GM19239 (cell line): ENCODE measurements at regions not wholly inside any gene's neighbourhood (a gene's known extent, or its start where the extent isn't known, plus 50 kb on each side); places are given as distances from the start of the nearest gene placed in this dataset.
"Not testable (repeated sequence)": the region's sequence is repeated elsewhere in the genome, so short reads cannot be mapped to it uniquely, and the experiment has no call there.

Experiments used
- DNase-seq: peaks from one replicate; pipeline ENCODE4 v3.0.0; 2011; ENCODE audit warnings: low spot score; ENCODE audit not compliant: insufficient read length
- FAIRE-seq: peaks from 2 replicates; lab custom pipeline; 2011; peaks lifted over from hg19 to GRCh38; lab: Jason Lieb, UNC

DNA sequence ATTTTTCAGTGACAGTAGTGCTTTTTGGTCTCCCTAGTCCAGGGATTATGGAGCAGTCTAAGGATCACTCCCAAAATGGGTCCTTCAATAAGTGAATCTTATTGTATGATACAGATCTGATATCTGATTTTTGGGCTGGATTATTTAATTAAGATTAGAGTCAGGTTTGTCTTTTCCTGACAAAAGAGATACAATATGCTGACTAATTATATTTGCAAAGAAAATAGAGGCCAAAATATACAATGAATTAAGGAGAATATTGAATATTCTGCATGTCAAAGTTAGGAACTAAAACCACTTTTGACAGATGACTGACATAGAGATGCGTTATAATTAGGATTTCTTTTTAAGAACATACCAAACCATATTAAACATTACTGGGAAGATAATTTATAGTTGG is 175.2 kb downstream of the FOXG1 start:
- FAIRE-seq (no peak), DNase-seq (no peak)

DNA sequence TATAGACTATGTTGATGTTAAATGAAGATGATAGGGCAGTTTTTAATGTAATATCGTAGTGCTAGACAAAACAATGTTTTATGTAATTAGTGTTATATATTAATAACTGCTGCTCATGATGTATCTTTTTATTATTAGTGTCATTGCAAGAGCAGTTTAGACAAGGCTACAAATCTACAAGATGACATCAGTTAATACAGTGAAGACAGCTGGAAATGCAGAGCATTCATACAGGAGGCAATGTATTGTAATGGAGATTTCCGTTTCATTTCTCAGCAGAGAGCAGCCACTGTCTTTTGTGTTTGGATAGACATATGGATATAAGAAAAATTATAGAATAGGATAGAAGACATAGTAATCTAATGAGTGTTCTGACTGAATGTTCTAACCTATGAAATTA is 178.0 kb downstream of the FOXG1 start:
- DNase-seq (no peak), FAIRE-seq (no peak)

DNA sequence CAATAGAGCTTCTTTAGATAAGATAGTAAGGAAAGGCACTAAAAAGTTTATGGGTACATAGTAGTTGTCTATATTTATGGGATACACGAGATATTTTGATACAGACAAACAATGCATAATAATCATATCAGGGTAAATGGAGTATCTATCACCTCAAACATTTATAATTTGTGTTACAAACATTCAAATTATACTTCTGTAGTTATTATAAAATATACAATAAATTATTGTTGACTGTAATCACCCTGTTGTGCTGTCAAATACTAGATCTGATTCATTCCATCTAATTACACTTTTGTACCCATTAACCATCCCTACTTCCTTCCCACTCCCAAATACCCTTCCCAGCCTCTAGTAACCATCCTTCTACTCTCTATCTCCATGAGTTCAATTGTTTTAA is 179.7 kb downstream of the FOXG1 start:
- DNase-seq = no peak

DNA sequence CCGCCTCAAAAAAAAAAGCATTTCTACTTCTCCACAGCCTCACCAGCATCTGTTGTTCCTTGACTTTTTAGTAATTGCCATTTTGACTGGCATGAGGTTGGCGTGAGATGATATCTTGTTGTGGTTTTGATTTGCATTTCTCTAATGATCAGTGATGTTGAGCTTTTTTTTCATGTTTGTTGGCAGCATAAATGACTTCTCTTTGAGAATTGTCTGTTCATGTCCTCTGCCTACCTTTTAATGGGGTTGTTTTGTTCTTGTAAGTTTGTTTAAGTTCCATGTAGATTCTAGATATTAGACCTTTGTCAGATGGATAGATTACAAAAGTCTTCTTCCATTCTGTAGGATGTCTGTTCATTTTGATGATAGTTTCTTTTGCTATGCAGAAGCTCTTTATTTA is 182.9 kb downstream of the FOXG1 start:
- DNase-seq (no peak), FAIRE-seq (no peak)

More for the DNA sequence above, 179.7 kb downstream of the FOXG1 start:
- no peak for FAIRE-seq

- no peak for FAIRE-seq
- DNase-seq = no peak
Observed at GRCh38 chr14:28952161-28952560, 185.6 kb downstream of the FOXG1 start.

GRCh38 chr14:28952666-28953065 is 186.1 kb downstream of the FOXG1 start:
- FAIRE-seq (no peak), DNase-seq (no peak)

DNA sequence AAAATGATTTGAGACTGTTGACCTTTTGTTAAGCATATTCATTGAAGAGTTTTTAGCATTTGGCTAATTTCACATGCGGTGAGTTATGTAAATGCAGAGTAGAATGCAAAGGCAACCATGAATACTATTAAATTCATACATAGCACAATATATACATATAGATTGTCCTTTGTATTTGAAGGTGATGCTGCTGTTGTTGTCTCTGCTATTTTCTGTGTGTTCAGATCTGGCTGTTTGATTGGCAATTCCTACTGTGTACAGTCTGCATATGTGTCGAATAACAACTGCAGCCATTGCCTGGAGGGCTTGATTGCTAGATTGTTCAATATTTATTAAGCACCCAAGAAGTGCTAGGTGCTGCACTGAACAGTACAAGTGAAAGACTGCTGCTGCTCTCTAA is 187.4 kb downstream of the FOXG1 start:
- FAIRE-seq = no peak

GRCh38 chr14:28966416-28967233 is 200.0 kb downstream of the FOXG1 start:
- peak; percentile 78 for FAIRE-seq
- peak; percentile 2 for DNase-seq

More for the DNA sequence above, 187.4 kb downstream of the FOXG1 start:
- no peak for DNase-seq

- DNase-seq (no peak), FAIRE-seq (no peak)
Observed at GRCh38 chr14:28975084-28975483, 208.5 kb downstream of the FOXG1 start.

DNA sequence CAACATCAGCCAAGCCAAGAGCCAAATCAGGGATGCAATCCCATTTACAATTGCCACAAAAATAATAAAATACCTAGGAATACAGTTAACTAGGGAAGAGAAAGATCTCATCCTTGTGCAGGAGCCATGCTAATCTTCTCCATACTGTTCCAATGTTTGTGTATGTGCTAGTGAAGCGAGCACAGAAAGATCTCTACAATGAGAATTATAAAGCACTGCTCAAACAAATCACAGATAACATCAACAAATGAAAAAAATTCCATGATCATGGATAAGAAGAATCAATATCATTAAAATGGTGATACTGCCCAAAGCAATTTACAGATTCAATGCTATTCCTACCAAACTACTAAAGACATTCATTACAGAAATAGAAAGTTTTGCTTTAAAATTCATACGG is 215.6 kb downstream of the FOXG1 start:
- FAIRE-seq (no peak), DNase-seq (no peak)

GRCh38 chr14:28983279-28983678 is 216.7 kb downstream of the FOXG1 start:
- FAIRE-seq = no peak
- no peak for DNase-seq

- FAIRE-seq = no peak
- no peak for DNase-seq
Observed at GRCh38 chr14:28987516-28987915, 220.9 kb downstream of the FOXG1 start.

GRCh38 chr14:28997196-28997595 is 230.6 kb downstream of the FOXG1 start:
- DNase-seq, FAIRE-seq: not testable (repeated sequence)

DNA sequence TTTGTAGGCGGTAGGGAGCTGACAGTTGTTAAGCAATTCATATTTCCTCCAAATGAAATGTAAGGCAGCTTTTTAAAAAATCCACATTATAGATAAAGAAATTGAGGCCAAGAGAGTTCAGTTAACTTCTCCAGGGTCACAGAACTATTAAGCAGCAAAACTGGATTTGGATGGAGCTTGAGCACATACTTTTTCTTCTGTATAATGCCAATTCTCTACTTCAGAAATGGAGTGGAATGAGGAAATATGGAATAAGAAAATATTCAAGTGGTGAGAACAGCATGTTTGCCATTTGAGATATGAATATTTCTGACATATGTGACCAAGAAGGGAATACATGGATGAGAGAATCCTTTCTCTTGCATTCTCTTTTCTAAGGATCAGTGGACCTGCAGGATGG is 233.1 kb downstream of the FOXG1 start:
- no peak for DNase-seq

DNA sequence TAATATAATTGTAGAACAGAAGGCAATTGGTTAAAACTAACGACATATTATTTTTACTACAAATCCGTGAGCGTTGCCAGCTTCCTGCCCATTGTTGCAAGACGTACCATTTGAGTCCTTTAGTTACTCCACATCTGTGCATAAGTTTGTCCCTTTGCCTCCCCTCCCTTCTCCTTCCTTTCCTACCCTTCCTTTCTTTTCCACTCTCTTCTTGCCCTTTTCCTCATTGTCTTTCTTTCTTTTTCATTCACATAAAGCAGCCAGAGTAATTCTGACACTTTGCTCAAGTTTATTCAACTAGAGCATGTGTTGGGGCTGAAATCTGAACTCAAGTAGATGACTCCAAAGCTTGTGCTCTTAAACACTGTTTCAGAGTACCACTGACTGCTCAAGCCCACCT is 239.1 kb downstream of the FOXG1 start:
- FAIRE-seq = no peak
- DNase-seq = no peak

More for the DNA sequence above, 233.1 kb downstream of the FOXG1 start:
- FAIRE-seq = no peak

DNA sequence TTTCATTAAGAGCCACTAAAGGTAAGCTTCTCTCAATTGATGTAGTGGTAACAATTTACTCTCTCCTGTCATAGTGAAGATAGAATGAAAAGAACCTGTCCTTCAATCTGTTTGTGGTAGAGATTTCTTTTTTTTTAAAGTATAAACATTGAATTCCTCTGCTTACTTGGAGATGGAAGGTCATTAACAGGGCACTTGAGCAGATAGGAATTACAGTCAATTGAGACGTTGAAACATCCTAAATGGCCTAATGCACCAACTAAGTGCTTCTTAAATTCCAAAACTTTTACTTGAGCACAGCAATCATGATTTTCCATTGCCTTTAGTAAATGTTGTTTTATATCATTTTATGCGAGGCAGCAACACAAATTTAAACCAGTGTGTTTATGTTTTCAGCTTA is 241.4 kb downstream of the FOXG1 start:
- FAIRE-seq (no peak), DNase-seq (no peak)

- DNase-seq (peak; percentile 1), FAIRE-seq (no peak)
Observed at GRCh38 chr14:29016050-29016900, 249.7 kb downstream of the FOXG1 start.

DNA sequence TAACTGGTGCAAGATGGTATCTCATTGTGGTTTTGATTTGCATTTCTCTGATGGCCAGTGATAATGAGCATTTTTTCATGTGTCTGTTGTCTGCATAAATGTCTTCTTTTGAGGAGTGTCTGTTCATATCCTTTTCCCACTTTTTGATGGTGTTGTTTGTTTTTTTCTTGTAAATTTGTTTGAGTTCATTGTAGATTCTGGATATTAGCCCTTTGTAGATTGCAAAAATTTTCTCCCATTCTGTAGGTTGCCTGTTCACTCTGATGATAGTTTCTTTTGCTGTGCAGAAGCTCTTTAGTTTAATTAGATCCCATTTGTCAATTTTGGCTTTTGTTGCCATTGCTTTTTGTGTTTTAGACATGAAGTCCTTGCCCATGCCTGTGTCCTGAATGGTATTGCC is 256.9 kb downstream of the FOXG1 start:
- DNase-seq, FAIRE-seq: not testable (repeated sequence)

DNA sequence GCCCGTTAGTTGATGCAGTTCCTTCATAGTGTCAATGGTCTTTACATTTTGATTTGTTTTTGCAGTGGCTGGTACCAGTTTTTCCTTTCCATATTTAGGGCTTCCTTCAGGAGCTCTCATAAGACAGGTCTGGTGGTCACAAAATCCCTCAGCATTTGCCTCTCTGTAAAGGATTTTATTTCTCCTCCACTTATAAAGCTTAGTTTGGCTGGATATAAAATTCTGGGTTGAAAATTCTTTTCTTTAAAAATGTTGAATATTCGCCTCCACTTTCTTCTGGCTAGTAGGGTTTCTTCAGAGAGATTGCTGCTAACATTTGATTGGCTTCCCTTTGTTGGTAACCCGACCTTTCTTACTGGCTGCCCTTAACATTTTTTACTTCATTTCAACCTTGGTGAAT is 260.9 kb downstream of the FOXG1 start:
- FAIRE-seq = not testable (repeated sequence)

DNA sequence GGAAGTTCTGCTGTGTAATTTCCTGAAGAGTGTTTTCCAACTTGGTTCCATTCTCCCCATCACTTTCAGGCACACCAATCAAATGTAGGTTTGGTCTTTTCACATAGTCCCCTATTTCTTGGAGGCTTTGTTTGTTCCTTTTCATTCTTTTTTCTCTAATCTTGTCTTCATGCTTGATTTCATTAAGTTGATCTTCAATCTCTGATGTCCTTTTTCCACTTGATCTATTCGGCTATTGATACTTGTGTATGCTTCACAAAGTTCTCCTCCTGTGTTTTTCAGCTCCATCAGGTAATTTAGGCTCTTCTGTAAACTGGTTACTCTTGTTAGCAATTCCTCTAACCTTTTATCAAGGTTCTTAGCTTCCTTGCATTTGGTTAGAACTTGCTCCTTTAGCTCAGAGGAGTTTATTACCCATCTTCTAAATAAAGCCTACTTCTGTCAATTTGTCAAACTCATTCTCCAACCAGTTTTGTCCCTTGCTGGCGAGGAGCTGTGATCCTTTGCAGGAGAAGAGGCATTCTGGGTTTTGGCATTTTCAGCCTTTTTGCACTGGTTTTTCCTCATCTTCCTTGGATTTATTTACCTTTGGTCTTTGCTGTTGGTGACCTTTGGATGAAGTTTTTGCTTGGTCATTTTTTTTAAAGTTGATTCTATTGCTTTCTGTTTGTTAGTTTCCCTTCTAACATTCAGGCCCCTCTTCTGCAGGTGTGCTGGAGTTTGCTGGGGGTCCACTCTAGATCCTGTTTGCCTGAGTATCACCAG is 261.5 kb downstream of the FOXG1 start:
- DNase-seq, FAIRE-seq: not testable (repeated sequence)

More for the DNA sequence above, 260.9 kb downstream of the FOXG1 start:
- not testable (repeated sequence) for DNase-seq
